ENCODE measurements at regions not wholly inside any gene's neighbourhood (a gene's known extent, or its start where the extent isn't known, plus 50 kb on each side); places are given as distances from the start of the nearest gene placed in this dataset.

- no peak for DNase-seq (ENCODE audit: extremely low read depth, low read depth, low spot score)
Measured at GRCh38 chr2:103469800-103470199, 708.0 kb downstream of the TMEM182 start.

- no peak for DNase-seq (ENCODE audit: extremely low read depth, low read depth, low spot score)
Measured at GRCh38 chr2:103484906-103485305, 723.1 kb downstream of the TMEM182 start.

DNA sequence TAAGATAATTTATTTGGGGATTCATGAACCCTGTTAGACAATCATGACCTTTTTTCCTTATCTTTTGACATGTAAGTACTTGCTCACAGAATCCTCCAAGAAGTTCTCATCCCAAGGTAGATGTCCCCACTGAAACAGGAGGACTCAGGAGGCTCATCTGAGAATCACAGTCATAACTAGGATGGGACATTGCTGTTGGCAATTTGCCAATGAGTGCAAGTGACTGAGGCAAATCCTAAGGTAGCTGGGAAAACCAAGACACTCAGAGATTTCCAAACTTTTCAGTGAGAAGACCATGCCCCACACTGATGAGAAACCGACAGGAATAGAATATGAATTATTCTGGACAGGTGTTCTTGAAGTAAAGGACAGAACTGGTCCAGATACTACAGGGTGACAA, 735.0 kb downstream of the TMEM182 start:
- DNase-seq (ENCODE audit: extremely low read depth, low read depth, low spot score) = no peak

DNA sequence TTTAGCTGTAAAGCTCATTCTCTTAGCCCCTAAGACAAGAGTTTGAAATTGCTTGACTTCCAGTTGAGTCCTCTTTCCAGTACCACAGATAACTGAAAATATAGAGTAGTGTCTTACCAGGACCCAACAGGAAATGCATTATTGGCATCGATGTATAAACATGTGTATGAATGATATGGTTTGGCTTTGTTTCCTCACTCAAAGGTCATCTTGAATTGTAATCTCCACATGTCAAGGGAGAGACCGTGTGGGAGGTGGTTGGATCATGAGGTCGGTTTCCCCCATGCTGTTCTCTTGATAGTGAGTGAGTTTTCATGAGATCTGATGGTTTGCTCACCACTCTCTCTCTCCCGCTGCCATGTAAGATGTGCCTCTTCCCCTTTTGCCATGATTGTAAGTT, 745.0 kb downstream of the TMEM182 start:
- DNase-seq (ENCODE audit: extremely low read depth, low read depth, low spot score) = no peak

GRCh38 chr2:103512442-103512841, 750.6 kb downstream of the TMEM182 start:
- DNase-seq (ENCODE audit: extremely low read depth, low read depth, low spot score) = no peak

- no peak for DNase-seq (ENCODE audit: extremely low read depth, low read depth, low spot score)
Measured at GRCh38 chr2:103520547-103520946, 758.7 kb downstream of the TMEM182 start.

DNA sequence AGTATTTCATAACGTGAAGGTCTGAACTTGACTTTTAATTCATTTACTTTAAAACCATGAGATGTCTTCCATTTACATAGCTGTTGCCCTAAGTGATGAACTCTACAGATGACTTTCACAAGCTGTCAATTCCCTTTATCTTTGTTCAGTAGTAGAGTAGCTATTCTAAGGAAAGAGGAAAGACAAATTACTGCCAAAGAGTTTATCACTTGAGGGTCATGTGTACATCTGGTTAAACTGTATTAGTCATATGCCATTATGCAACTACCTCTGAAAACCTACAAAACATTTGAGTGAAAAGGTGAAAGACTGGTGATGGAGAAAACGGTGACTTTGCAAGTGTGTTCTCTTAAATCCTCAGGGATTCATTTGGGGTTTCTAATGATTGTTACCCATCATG, 763.9 kb downstream of the TMEM182 start:
- DNase-seq (ENCODE audit: extremely low read depth, low read depth, low spot score) = no peak

DNA sequence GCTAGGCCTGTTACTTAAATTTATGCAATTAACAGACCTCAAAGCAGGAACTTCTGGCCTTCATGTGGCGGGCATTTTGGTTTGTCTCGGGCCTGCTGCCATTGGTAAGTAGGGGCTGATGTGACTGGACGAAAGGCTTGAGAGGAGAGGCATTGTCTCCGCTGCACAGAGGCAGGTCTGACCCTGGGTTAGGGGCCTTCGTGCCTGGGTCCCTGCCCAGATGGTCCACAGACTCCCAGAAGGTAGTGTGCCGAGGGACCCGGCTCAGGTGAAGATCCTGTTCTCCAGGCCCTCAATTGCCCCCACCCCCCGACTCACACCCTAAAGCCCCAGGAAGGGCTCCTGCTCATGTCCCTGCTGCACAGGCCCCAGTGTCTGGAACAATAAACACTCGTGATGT, 764.9 kb downstream of the TMEM182 start:
- DNase-seq (ENCODE audit: extremely low read depth, low read depth, low spot score) = no peak

DNA sequence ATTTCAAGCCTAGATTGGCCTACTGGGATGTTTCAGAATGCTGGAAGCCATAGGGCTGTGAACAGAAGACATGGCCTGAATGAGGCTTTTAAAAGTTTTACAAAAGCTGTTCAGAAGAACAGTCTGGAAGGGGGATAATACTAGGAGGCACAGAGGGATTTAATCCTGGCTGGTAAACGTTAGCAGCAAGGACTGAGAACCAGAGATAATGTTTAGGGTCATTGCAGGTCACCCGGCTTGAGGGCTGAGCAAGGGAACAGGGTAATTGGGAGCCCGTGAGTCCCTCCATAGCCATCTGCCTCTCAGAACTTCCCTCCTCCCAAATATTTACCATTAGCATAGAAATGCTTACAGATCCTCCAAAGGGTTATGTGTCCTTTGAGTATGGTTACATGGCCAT, 765.4 kb downstream of the TMEM182 start:
- DNase-seq (ENCODE audit: extremely low read depth, low read depth, low spot score) = no peak

- DNase-seq (ENCODE audit: extremely low read depth, low read depth, low spot score) = no peak
Measured at GRCh38 chr2:103529798-103530502, 768.1 kb downstream of the TMEM182 start.

DNA sequence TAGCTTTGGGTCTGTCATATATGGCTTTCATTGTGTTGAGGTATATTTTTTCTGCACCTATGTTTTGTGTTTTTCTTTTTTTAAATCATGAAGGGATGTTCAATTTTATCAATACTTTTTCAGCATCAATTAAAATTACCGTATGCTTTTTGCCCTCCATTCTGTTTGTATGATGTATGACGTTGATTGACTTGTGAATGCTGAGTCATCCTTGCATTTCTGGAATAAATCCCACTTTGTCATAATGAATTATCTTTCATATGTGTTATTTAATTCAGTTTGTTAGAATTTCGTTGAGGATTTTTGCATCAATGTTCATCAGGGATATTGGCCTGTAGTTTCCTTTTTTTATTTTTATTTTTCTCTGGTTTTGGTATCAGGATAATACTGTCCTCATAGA, 790.9 kb downstream of the TMEM182 start:
- DNase-seq (ENCODE audit: extremely low read depth, low read depth, low spot score) = no peak

DNA sequence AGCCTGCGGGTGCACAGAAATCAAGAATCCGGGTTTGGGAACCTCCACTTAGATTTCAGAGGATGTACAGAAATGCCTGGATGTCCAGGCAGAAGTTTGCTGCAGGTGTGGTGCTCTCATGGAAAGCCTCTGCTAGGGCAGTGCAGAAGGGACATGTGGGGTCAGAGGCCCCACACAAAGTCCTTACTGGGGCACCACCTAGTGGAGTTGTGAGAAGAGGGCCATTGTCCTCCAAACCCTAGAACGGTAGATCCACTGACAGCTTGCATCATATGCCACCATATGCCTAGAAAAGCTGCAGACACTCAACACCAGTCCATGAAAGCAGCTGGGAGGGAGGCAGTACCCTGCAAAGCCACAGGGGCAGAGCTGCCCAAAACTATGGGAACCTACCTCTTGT, 833.0 kb downstream of the TMEM182 start:
- DNase-seq (ENCODE audit: extremely low read depth, low read depth, low spot score) = no peak

DNA sequence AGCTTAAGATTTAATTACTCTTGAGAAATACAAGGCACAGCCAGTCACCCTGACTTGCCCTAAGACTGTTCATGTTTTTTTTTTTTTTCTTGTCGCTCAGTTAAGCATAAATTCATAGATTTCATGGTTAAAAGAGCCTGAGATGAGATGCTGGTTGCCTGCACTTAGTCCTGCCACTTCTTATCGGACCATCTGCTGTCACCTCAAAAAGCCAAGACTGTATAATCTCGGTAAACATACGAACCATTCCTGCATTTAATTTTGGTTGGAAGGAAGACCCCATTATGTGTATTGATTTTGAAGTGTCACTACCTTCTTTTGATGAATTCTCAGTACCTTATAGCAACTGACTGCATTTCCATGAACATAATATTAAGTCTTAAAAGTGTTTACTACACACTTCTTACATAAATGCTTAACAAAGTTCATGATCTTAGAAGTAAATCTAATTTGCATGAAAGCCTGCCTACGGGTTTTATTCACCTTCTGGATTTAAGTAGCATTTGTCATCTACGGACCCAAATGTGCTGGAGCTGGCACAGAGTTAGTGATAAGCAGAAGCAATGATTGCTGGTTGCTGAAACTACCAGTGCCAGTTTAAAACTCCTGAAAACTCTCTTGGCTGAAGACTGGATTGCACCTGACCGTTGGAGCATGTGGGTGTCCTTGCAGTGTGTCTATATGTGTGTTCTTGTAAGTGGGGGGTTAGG, 843.4 kb downstream of the TMEM182 start:
- DNase-seq (ENCODE audit: extremely low read depth, low read depth, low spot score) = no peak

DNA sequence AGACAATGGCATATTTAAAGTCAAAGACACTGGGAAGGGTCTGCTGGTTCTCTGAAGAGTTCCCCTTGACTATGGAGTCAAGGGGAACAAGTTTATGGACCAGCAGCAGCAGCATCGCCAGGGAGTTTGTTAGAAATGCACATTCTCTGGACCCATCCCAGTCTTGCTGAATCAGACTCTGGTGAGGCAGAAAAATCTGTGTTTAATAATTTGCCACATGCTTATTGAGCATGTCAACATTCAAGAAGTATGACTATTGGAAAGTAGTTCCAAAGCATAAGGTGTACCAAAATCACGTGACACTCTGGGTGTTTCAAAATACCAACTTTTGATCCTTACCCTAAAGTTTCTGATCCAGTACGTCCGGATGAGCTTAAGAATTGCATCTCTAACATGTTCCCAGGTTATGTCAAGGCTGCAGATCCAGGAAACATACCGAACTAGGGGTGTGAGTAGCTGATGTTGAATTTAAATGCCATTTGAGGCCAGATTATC, 853.8 kb downstream of the TMEM182 start:
- DNase-seq (ENCODE audit: extremely low read depth, low read depth, low spot score) = no peak

- no peak for DNase-seq (ENCODE audit: extremely low read depth, low read depth, low spot score)
Measured at GRCh38 chr2:103616891-103617290, 855.1 kb downstream of the TMEM182 start.

DNA sequence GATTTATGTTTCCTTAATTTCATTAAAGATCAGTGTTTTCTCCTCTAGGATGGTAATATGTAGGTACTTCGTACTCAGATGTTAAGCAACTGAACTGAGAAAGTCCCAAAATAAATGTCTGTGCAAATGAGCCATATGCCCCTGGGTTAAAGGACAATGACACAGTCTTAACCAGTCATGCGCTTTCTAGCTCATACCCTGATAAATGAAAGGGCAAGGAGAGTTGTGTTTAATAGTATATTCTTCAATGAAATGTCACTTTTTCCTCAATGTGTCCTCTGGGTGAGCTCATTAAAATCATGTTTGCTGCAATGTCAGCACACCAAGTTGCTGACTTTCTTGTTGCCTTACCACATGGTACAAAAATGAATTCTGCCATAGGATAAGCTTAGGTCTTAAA, 856.3 kb downstream of the TMEM182 start:
- no peak for DNase-seq (ENCODE audit: extremely low read depth, low read depth, low spot score)

- no peak for DNase-seq (ENCODE audit: extremely low read depth, low read depth, low spot score)
Measured at GRCh38 chr2:103627301-103627700, 865.5 kb downstream of the TMEM182 start.

- no peak for DNase-seq (ENCODE audit: extremely low read depth, low read depth, low spot score)
Measured at GRCh38 chr2:103638978-103639377, 877.1 kb downstream of the TMEM182 start.

DNA sequence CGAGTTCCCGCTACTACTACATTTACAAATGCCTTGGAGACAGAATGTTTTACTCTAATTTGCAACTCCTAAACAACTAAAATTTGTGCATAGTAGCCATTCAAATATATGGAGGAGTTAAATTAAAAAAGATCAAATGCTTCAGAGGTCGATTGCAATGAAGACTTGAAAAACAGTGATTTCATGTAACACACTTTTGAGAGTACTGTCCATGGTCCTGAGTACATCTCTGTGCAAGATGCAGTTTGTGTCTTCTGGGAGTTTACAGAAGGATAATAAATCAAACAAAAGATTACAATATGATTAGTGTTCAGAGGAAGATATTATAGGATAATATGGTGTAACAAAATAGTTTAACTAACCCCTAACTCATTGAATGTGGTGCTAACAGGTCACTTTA, 894.7 kb downstream of the TMEM182 start:
- no peak for DNase-seq (ENCODE audit: extremely low read depth, low read depth, low spot score)

DNA sequence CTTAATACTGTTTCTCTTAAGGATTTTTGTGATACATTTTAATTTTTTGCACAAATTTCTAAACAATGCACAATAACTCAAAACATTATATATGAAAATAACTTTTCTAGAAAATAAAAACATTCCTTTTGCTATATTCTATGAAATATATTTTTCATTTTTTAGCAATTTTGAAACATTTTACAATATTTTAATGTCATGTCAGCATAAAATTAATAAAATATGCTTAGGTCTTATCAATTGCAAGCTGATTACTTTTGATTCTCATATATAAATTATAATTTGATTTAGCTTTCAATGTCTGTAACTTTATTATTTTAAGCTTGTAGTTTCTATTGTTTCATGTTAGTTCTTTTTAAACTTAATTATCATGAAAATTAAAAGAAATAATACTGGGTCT, 898.7 kb downstream of the TMEM182 start:
- no peak for DNase-seq (ENCODE audit: extremely low read depth, low read depth, low spot score)

GRCh38 chr2:103660947-103661346, 899.1 kb downstream of the TMEM182 start:
- no peak for DNase-seq (ENCODE audit: extremely low read depth, low read depth, low spot score)

DNA sequence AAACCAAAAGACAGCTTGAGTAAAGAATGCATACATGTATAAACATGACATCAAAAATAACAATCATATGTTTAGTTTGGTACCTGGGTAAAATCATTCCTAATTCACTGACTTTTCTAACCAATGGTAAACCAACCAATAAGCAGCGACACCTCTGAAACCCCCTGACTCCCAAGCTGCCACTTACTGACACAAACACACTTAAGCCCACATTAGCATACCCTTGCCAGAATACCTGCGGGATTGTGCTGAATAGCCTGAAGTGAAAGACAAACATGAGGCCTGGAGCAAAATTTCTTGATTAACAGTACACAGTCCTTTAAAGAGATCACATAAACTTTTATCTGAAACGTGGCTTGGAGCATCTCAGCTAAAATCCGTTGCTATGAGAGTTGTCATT, 902.9 kb downstream of the TMEM182 start:
- DNase-seq (ENCODE audit: extremely low read depth, low read depth, low spot score) = no peak

Data from glomerular endothelial cell (primary cell).